ENCODE measurements at regions not wholly inside any gene's neighbourhood (a gene's known extent, or its start where the extent isn't known, plus 50 kb on each side); places are given as distances from the start of the nearest gene placed in this dataset.
A peak's percentile ranks its signal among the peaks of the same experiment; 100 is the strongest.

- Mint-ChIP-seq H3K36me3 (peaks cover 28 to 51% of the 10 kb centered on the region in 2 donors), H3K27ac (no peak overlapping the region), H3K4me1 (peaks cover 7% of the 10 kb centered on the region in 2 donors), H3K9me3 (no peaks in the 10 kb centered on the region), H3K4me3 (no peak overlapping the region), H3K27me3 (no peaks in the 10 kb centered on the region)
- ATAC-seq (replicated peaks) = no peak
- no peak for DNase-seq
These were observed 186.9 kb downstream of the UTRN start for GRCh38 chr6:144471986-144472385.

- Mint-ChIP-seq H3K4me1 (peaks cover 7% of the 10 kb centered on the region in 2 donors), H3K9me3 (no peaks in the 10 kb centered on the region), H3K36me3 (peaks cover 21 to 43% of the 10 kb centered on the region in 2 donors), H3K27me3 (no peaks in the 10 kb centered on the region), H3K27ac (no peak overlapping the region), H3K4me3 (no peak overlapping the region)
- ATAC-seq (replicated peaks) (no peak), DNase-seq (no peak)
These were observed 189.2 kb downstream of the UTRN start for GRCh38 chr6:144474290-144474689.

- peaks cover 7% of the 10 kb centered on the region in 2 donors for H3K4me1 Mint-ChIP-seq
- ATAC-seq (replicated peaks) (no peak), DNase-seq (no peak)
- H3K27ac Mint-ChIP-seq = peak overlapping the region; percentile 38
- H3K4me3 Mint-ChIP-seq = no peak overlapping the region
- H3K9me3 Mint-ChIP-seq = no peaks in the 10 kb centered on the region
- H3K27me3 Mint-ChIP-seq = no peaks in the 10 kb centered on the region
- peaks cover 23 to 46% of the 10 kb centered on the region in 2 donors for H3K36me3 Mint-ChIP-seq
These were observed 189.8 kb downstream of the UTRN start for GRCh38 chr6:144474904-144475303.

- Mint-ChIP-seq H3K36me3 (peaks cover 21 to 42% of the 10 kb centered on the region in 2 donors), H3K9me3 (no peaks in the 10 kb centered on the region), H3K27me3 (no peaks in the 10 kb centered on the region), H3K4me3 (no peak overlapping the region), H3K4me1 (peaks cover 7% of the 10 kb centered on the region in 2 donors), H3K27ac (peak overlapping the region; percentile 70)
- no peak for DNase-seq
- ATAC-seq (replicated peaks) = no peak
These were observed 190.3 kb downstream of the UTRN start for GRCh38 chr6:144475411-144475810.

GRCh38 chr6:144476286-144476685, 191.2 kb downstream of the UTRN start:
- Mint-ChIP-seq H3K36me3 (peaks cover 21 to 38% of the 10 kb centered on the region in 2 donors), H3K4me1 (peaks cover 7% of the 10 kb centered on the region in 2 donors), H3K4me3 (no peak overlapping the region), H3K9me3 (no peaks in the 10 kb centered on the region), H3K27me3 (no peaks in the 10 kb centered on the region), H3K27ac (peak overlapping the region; percentile 70)
- ATAC-seq (replicated peaks) = no peak
- no peak for DNase-seq

- DNase-seq (no peak), ATAC-seq (replicated peaks) (no peak)
- H3K27ac Mint-ChIP-seq = no peak overlapping the region
- H3K27me3 Mint-ChIP-seq = no peaks in the 10 kb centered on the region
- no peak overlapping the region for H3K4me3 Mint-ChIP-seq
- no peaks in the 10 kb centered on the region for H3K9me3 Mint-ChIP-seq
- H3K4me1 Mint-ChIP-seq = peaks cover 7 to 12% of the 10 kb centered on the region in 2 donors
- peaks cover 20 to 31% of the 10 kb centered on the region in 2 donors for H3K36me3 Mint-ChIP-seq
These were observed 192.3 kb downstream of the UTRN start for GRCh38 chr6:144477396-144477795.

- no peak for DNase-seq
- no peak overlapping the region for H3K4me3 Mint-ChIP-seq
- peaks cover 19 to 31% of the 10 kb centered on the region in 2 donors for H3K36me3 Mint-ChIP-seq
- no peak overlapping the region for H3K27ac Mint-ChIP-seq
- H3K9me3 Mint-ChIP-seq = no peaks in the 10 kb centered on the region
- H3K4me1 Mint-ChIP-seq = peaks cover 7 to 12% of the 10 kb centered on the region in 2 donors
- ATAC-seq (replicated peaks) = no peak
- H3K27me3 Mint-ChIP-seq = no peaks in the 10 kb centered on the region
These were observed 192.7 kb downstream of the UTRN start for GRCh38 chr6:144477856-144478255.

GRCh38 chr6:144478483-144478882, 193.3 kb downstream of the UTRN start:
- Mint-ChIP-seq H3K4me3 (no peak overlapping the region), H3K9me3 (no peaks in the 10 kb centered on the region), H3K36me3 (peaks cover 17 to 31% of the 10 kb centered on the region in 2 donors), H3K4me1 (peaks cover 7 to 12% of the 10 kb centered on the region in 2 donors), H3K27ac (no peak overlapping the region), H3K27me3 (no peaks in the 10 kb centered on the region)
- no peak for DNase-seq
- no peak for ATAC-seq (replicated peaks)

- no peaks in the 10 kb centered on the region for H3K9me3 Mint-ChIP-seq
- no peaks in the 10 kb centered on the region for H3K27me3 Mint-ChIP-seq
- H3K36me3 Mint-ChIP-seq = peaks cover 16 to 27% of the 10 kb centered on the region in 2 donors
- H3K4me1 Mint-ChIP-seq = peaks cover 7 to 11% of the 10 kb centered on the region in 2 donors
- ATAC-seq (replicated peaks) (no peak), DNase-seq (no peak)
- H3K27ac Mint-ChIP-seq = no peak overlapping the region
- H3K4me3 Mint-ChIP-seq = no peak overlapping the region
These were observed 194.9 kb downstream of the UTRN start for GRCh38 chr6:144479991-144480390.

- peaks cover 3 to 6% of the 10 kb centered on the region in 2 donors for H3K4me1 Mint-ChIP-seq
- H3K36me3 Mint-ChIP-seq = peaks cover 15 to 27% of the 10 kb centered on the region in 2 donors
- H3K27ac Mint-ChIP-seq = peak overlapping the region; percentile 47
- H3K27me3 Mint-ChIP-seq = no peaks in the 10 kb centered on the region
- DNase-seq (no peak), ATAC-seq (replicated peaks) (no peak)
- no peak overlapping the region for H3K4me3 Mint-ChIP-seq
- no peaks in the 10 kb centered on the region for H3K9me3 Mint-ChIP-seq
These were observed 195.3 kb downstream of the UTRN start for GRCh38 chr6:144480473-144480872.

- peaks cover 0 to 5% of the 10 kb centered on the region in 2 donors for H3K4me1 Mint-ChIP-seq
- peak in 1 of 2 donors; percentile 12 for ATAC-seq (replicated peaks)
- peaks cover 13 to 23% of the 10 kb centered on the region in 2 donors for H3K36me3 Mint-ChIP-seq
- no peak overlapping the region for H3K4me3 Mint-ChIP-seq
- H3K9me3 Mint-ChIP-seq = no peaks in the 10 kb centered on the region
- H3K27ac Mint-ChIP-seq = no peak overlapping the region
- H3K27me3 Mint-ChIP-seq = no peaks in the 10 kb centered on the region
- DNase-seq = no peak
These were observed 196.4 kb downstream of the UTRN start for GRCh38 chr6:144481527-144481926.

GRCh38 chr6:144482142-144482541, 197.0 kb downstream of the UTRN start:
- H3K27ac Mint-ChIP-seq = no peak overlapping the region

GRCh38 chr6:144485531-144485930, 200.4 kb downstream of the UTRN start:
- Mint-ChIP-seq H3K27me3 (no peaks in the 10 kb centered on the region), H3K27ac (no peak overlapping the region), H3K4me1 (peaks cover 0 to 5% of the 10 kb centered on the region in 2 donors), H3K4me3 (no peak overlapping the region), H3K9me3 (no peaks in the 10 kb centered on the region), H3K36me3 (peaks cover 7 to 15% of the 10 kb centered on the region in 2 donors)
- no peak for ATAC-seq (replicated peaks)
- no peak for DNase-seq

More at GRCh38 chr6:144482142-144482541, 197.0 kb downstream of the UTRN start:
- H3K36me3 Mint-ChIP-seq = peaks cover 13 to 19% of the 10 kb centered on the region in 2 donors
- H3K9me3 Mint-ChIP-seq = no peaks in the 10 kb centered on the region
- no peak overlapping the region for H3K4me3 Mint-ChIP-seq
- H3K4me1 Mint-ChIP-seq = peaks cover 0 to 5% of the 10 kb centered on the region in 2 donors
- DNase-seq (peak; percentile 44), ATAC-seq (replicated peaks) (peak; percentile 79 to 86)
- H3K27me3 Mint-ChIP-seq = no peaks in the 10 kb centered on the region

GRCh38 chr6:144488590-144488989, 203.5 kb downstream of the UTRN start:
- peaks cover 14 to 23% of the 10 kb centered on the region in 2 donors for H3K36me3 Mint-ChIP-seq
- no peak overlapping the region for H3K27ac Mint-ChIP-seq
- H3K9me3 Mint-ChIP-seq = no peaks in the 10 kb centered on the region

GRCh38 chr6:144493035-144493910, 208.1 kb downstream of the UTRN start:
- Mint-ChIP-seq H3K36me3 (peaks cover 19 to 33% of the 10 kb centered on the region in 2 donors), H3K4me1 (peaks cover 3 to 8% of the 10 kb centered on the region in 2 donors), H3K9me3 (no peaks in the 10 kb centered on the region), H3K27ac (no peak overlapping the region), H3K27me3 (no peaks in the 10 kb centered on the region), H3K4me3 (no peak overlapping the region)
- DNase-seq (no peak), ATAC-seq (replicated peaks) (no peak)

More at GRCh38 chr6:144488590-144488989, 203.5 kb downstream of the UTRN start:
- H3K27me3 Mint-ChIP-seq = no peaks in the 10 kb centered on the region
- ATAC-seq (replicated peaks) (no peak), DNase-seq (no peak)
- H3K4me3 Mint-ChIP-seq = no peak overlapping the region
- H3K4me1 Mint-ChIP-seq = no peaks in the 10 kb centered on the region
